H1 (cell line): ENCODE measurements at regions not wholly inside any gene's neighbourhood (a gene's known extent, or its start where the extent isn't known, plus 50 kb on each side); places are given as distances from the start of the nearest gene placed in this dataset.

Source experiments
- CTCF ChIA-PET: fragments of 300-600 bp; sonication (Branson Sonifier 250); formaldehyde crosslinking; loops from one replicate; lab custom pipeline; 2021; ENCODE audit not compliant: partially characterized antibody; lab: Charles Lee
- POLR2A ChIA-PET: fragments of 300-600 bp; sonication (Branson Sonifier 250); formaldehyde crosslinking; loops from one replicate; lab custom pipeline; 2021; ENCODE audit warnings: inconsistent platforms; ENCODE audit not compliant: partially characterized antibody; lab: Charles Lee
- DNase-seq, 2 experiments: peaks; one replicate each; pipeline versions ENCODE4 v3.0.0 to v3.0.0-alpha.2; 2010 to 2022; ENCODE audit warnings: low spot score in 2 of 2, low read depth in 1 of 2, mixed read lengths in 1 of 2
- FAIRE-seq: peaks from 2 replicates; lab custom pipeline; 2011; peaks lifted over from hg19 to GRCh38; lab: Jason Lieb, UNC
- H2AFZ ChIP-seq: 2 replicates; pipeline ENCODE4 v1.8.1; 2012; ENCODE audit warnings: low read length, inconsistent platforms
- H2AK5ac ChIP-seq: 2 replicates; pipeline ENCODE4 v1.6.1; 2013; ENCODE audit warnings: low read depth, low read length
- H2BK120ac ChIP-seq: replicated peaks from 2 replicates; pipeline ENCODE3; 2013; ENCODE audit warnings: low read depth, low read length, inconsistent platforms
- H2BK12ac ChIP-seq: 2 replicates; pipeline ENCODE4 v1.6.1; 2013; ENCODE audit warnings: low read depth, low read length
- H2BK15ac ChIP-seq: 2 replicates; pipeline ENCODE4 v1.6.1; 2013; ENCODE audit warnings: low read length
- H2BK20ac ChIP-seq: 2 replicates; pipeline ENCODE4 v1.6.1; 2013; ENCODE audit warnings: low read length
- H2BK5ac ChIP-seq: 2 replicates; pipeline ENCODE4 v1.6.1; 2013; ENCODE audit warnings: low read depth, low read length
- H3K14ac ChIP-seq: 2 replicates; pipeline ENCODE4 v1.6.1; 2013; ENCODE audit warnings: inconsistent platforms; ENCODE audit not compliant: insufficient read length
- H3K18ac ChIP-seq: 2 replicates; pipeline ENCODE4 v1.6.1; 2013; ENCODE audit warnings: low read length; ENCODE audit errors: extremely low read depth
- H3K23ac ChIP-seq: 2 replicates; pipeline ENCODE4 v1.6.1; 2013; ENCODE audit warnings: inconsistent platforms; ENCODE audit not compliant: insufficient read length
- H3K23me2 ChIP-seq: 2 replicates; pipeline ENCODE4 v1.6.1; 2013; ENCODE audit warnings: low read depth, low read length
- H3K27ac ChIP-seq: 2 replicates; pipeline ENCODE4 v1.6.1; 2011; ENCODE audit warnings: low read depth, low read length, inconsistent platforms
- H3K27me3 ChIP-seq, 4 experiments: replicated peaks in 1 of 4; 1 replicate in 1 of 4; 2 replicates in 3 of 4; pipeline versions ENCODE4 v1.6.1 to v1.8.1; 2011 to 2013; ENCODE audit warnings: low read length in 3 of 4, mild to moderate bottlenecking in 3 of 4, inconsistent platforms in 2 of 4, mixed read lengths in 2 of 4, moderate library complexity in 1 of 4; ENCODE audit not compliant: control insufficient read depth in 3 of 4, insufficient read depth in 3 of 4; ENCODE audit errors: extremely low read depth in 1 of 4
- H3K36me3 ChIP-seq, 4 experiments: 2 replicates each; pipeline versions ENCODE4 v1.6.1 to v1.8.1; 2011 to 2013; ENCODE audit warnings: mild to moderate bottlenecking in 4 of 4, low read length in 3 of 4, moderate library complexity in 2 of 4, control low read depth in 1 of 4, inconsistent platforms in 1 of 4; ENCODE audit not compliant: insufficient read depth in 4 of 4, control insufficient read depth in 2 of 4
- H3K4ac ChIP-seq: replicated peaks from 2 replicates; pipeline ENCODE3; 2013; ENCODE audit warnings: low read length, low read depth, mixed read lengths, inconsistent platforms; ENCODE audit not compliant: insufficient read length
- H3K4me1 ChIP-seq, 4 experiments: replicated peaks in 1 of 4; 1 replicate in 1 of 4; 2 replicates in 3 of 4; pipeline versions ENCODE4 v1.6.1 to v1.8.1; 2011 to 2013; ENCODE audit warnings: low read length in 3 of 4, inconsistent platforms in 2 of 4, mixed read lengths in 1 of 4; ENCODE audit not compliant: insufficient read depth in 4 of 4, control insufficient read depth in 3 of 4
- H3K4me2 ChIP-seq, 2 experiments: 2 replicates each; pipeline versions ENCODE4 v1.6.1 to v1.8.1; 2011 to 2013; ENCODE audit warnings: low read depth in 2 of 2, low read length in 2 of 2, control low read depth in 1 of 2, inconsistent platforms in 1 of 2, mild to moderate bottlenecking in 1 of 2; ENCODE audit not compliant: insufficient read depth in 1 of 2
- H3K4me3 ChIP-seq, 4 experiments: fragments of 200-600, 300-600 bp in 1 of 4; sonication (generic), shearing (Covaris generic), sonication (Bioruptor Twin) in 1 of 4; 2 replicates each; pipeline versions ENCODE4 v1.5.1 to v1.8.1; 2011 to 2016; ENCODE audit warnings: low read length in 4 of 4, low read depth in 3 of 4, control low read depth in 2 of 4, inconsistent platforms in 2 of 4, mild to moderate bottlenecking in 2 of 4, mixed read lengths in 1 of 4, moderate library complexity in 1 of 4; ENCODE audit not compliant: insufficient read depth in 2 of 4; ENCODE audit errors: extremely low read depth in 1 of 4
- H3K56ac ChIP-seq: replicated peaks from 2 replicates; pipeline ENCODE3; 2013; ENCODE audit warnings: low read depth, mild to moderate bottlenecking, mixed read lengths, low read length, inconsistent platforms; ENCODE audit not compliant: insufficient read length
- H3K79me1 ChIP-seq: 2 replicates; pipeline ENCODE4 v1.6.1; 2013; ENCODE audit warnings: low read depth, low read length, control low read depth
- H3K79me2 ChIP-seq, 2 experiments: 2 replicates each; pipeline versions ENCODE4 v1.6.1 to v1.8.1; 2012 to 2013; ENCODE audit warnings: low read length in 2 of 2, mild to moderate bottlenecking in 2 of 2, inconsistent platforms in 1 of 2; ENCODE audit not compliant: insufficient read depth in 2 of 2, control insufficient read depth in 1 of 2
- H3K9ac ChIP-seq, 4 experiments: replicated peaks in 1 of 4; 1 replicate in 1 of 4; 2 replicates in 3 of 4; pipeline versions ENCODE4 v1.6.1 to v1.8.1; 2011 to 2013; ENCODE audit warnings: low read depth in 3 of 4, low read length in 3 of 4, control low read depth in 2 of 4, mild to moderate bottlenecking in 2 of 4, moderate library complexity in 2 of 4, inconsistent platforms in 1 of 4; ENCODE audit errors: extremely low read depth in 1 of 4
- H3K9me3 ChIP-seq, 2 experiments: 2 replicates each; pipeline versions ENCODE4 v1.6.1 to v1.8.1; 2012 to 2013; ENCODE audit warnings: mild to moderate bottlenecking in 2 of 2, moderate library complexity in 2 of 2, control low read depth in 1 of 2, inconsistent platforms in 1 of 2, low read depth in 1 of 2, low read length in 1 of 2, mixed read lengths in 1 of 2; ENCODE audit not compliant: insufficient read depth in 2 of 2
- H4K20me1 ChIP-seq, 2 experiments: replicated peaks in 1 of 2; 2 replicates each; pipeline versions ENCODE3 to v1.8.1; 2011 to 2013; ENCODE audit warnings: inconsistent platforms in 2 of 2, low read length in 2 of 2, mild to moderate bottlenecking in 1 of 2; ENCODE audit not compliant: insufficient read depth in 2 of 2, control insufficient read depth in 1 of 2
- H4K5ac ChIP-seq: 2 replicates; pipeline ENCODE4 v1.6.1; 2013; ENCODE audit warnings: low read length, low read depth, mixed read lengths, inconsistent platforms; ENCODE audit not compliant: insufficient read length
- H4K8ac ChIP-seq: 2 replicates; pipeline ENCODE4 v1.8.0; 2013; ENCODE audit warnings: mild to moderate bottlenecking, moderate library complexity, low read length, inconsistent platforms; ENCODE audit not compliant: insufficient read depth; ENCODE audit errors: extremely low read depth
- H4K91ac ChIP-seq: replicated peaks from 2 replicates; pipeline ENCODE3; 2013; ENCODE audit warnings: low read length, mixed read lengths, inconsistent platforms; ENCODE audit not compliant: insufficient read length
- BACH1 ChIP-seq: IDR thresholded peaks from 2 replicates; pipeline ENCODE4 v1.6.1; 2012; ENCODE audit warnings: low read length, improper control_type of control experiment
- BCL11A ChIP-seq, 2 experiments: IDR thresholded peaks; one replicate each; pipeline ENCODE4 v1.6.1; 2011; ENCODE audit warnings: low read depth in 2 of 2, low read length in 2 of 2, mild to moderate bottlenecking in 2 of 2
- CBX8 ChIP-seq: fragments of 300-800, 300-1000 bp; sonication (generic); IDR thresholded peaks from 2 replicates; pipeline ENCODE4 v1.7.1; 2016; ENCODE audit warnings: low read depth, low read length, borderline replicate concordance
- E2F6 ChIP-seq: IDR thresholded peaks from 2 replicates; pipeline ENCODE4 v1.6.1; 2012; ENCODE audit warnings: inconsistent platforms
- EGR1 ChIP-seq: IDR thresholded peaks from 2 replicates; pipeline ENCODE4 v1.6.1; 2011; ENCODE audit warnings: low read depth, low read length, borderline replicate concordance
- EZH2 ChIP-seq: fragments of 200-600 bp; sonication (generic); IDR thresholded peaks from 2 replicates; pipeline ENCODE4 v1.7.1; 2012; ENCODE audit warnings: low read depth, mild to moderate bottlenecking, moderate library complexity, low read length, inconsistent platforms; ENCODE audit not compliant: severe bottlenecking
- MAFK ChIP-seq: IDR thresholded peaks from 2 replicates; pipeline ENCODE4 v1.6.1; 2012; ENCODE audit warnings: low read depth, mild to moderate bottlenecking, improper control_type of control experiment, low read length
- POLR2AphosphoS5 ChIP-seq: IDR thresholded peaks from 2 replicates; pipeline ENCODE4 v1.6.1; 2011; ENCODE audit warnings: low read depth, low read length
- SIN3A ChIP-seq, 2 experiments: IDR thresholded peaks in 1 of 2; conservative IDR thresholded peaks in 1 of 2; 2 replicates each; pipeline ENCODE4 v1.6.1; 2011 to 2012; ENCODE audit warnings: low read length in 2 of 2, improper control_type of control experiment in 1 of 2, low read depth in 1 of 2, mild to moderate bottlenecking in 1 of 2
- SIRT6 ChIP-seq: IDR thresholded peaks from one replicate; pipeline ENCODE4 v1.7.1; 2012; ENCODE audit warnings: low read length, inconsistent platforms
- SP2 ChIP-seq: IDR thresholded peaks from 2 replicates; pipeline ENCODE4 v1.6.1; 2012; ENCODE audit warnings: mild to moderate bottlenecking, low read length, inconsistent platforms
- SRF ChIP-seq: IDR thresholded peaks from 2 replicates; pipeline ENCODE4 v1.6.1; 2011; ENCODE audit warnings: mild to moderate bottlenecking, low read depth, low read length, moderate library complexity
- TEAD4 ChIP-seq: IDR thresholded peaks from 2 replicates; pipeline ENCODE4 v1.6.1; 2012; ENCODE audit warnings: low read depth, low read length, inconsistent platforms, mixed read lengths
- WGBS, 2 experiments: shearing (Covaris generic) in 1 of 2; methylation state at CpG; one replicate each; pipeline versions ENCODE4 v1.1.6 to v1.1.7; 2013 to 2015; ENCODE audit warnings: low lambda C conversion rate in 2 of 2, mixed read lengths in 2 of 2, inconsistent platforms in 1 of 2, low coverage in 1 of 2, missing lambda C conversion rate in 1 of 2; ENCODE audit not compliant: insufficient replicate concordance in 2 of 2, insufficient coverage in 1 of 2, insufficient read length in 1 of 2; ENCODE audit errors: extremely low coverage in 1 of 2, missing lambda C conversion rate in 1 of 2; 5-methylcytosine and 5-hydroxymethylcytosine counted together

DNA sequence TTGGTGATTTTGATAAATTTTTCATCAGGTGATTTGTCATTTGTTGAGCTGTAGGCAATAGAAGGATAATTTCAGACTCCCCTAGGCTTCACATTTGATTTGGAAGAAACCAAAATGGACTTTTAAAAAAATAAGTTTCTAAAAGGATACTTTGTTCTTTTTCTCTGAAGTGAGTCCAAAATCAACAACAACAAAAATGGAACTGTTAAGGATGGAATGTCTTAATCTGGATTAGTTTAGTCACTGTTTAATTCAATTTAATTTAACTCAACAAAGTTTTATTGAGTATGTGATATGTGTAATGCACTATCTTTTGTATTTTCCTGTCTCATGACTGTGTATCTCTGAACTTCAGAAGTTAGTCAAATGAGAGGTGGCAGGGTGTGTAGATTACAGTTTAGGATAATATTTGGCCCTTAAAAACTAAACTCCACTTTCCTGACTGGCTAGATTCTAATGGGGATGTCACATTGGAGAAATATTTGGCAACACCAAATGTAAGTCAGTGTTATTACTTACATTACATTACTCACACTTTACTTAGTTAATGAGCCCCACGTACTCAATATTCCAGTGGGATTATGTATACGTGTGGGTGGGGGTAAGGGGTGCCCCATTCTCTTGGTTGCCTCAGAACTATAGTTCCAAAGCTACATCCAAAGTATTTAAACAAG lies 209.7 kb downstream of the BCAT1 start:
- POLR2A ChIA-PET: no interaction called here
- H3K4me2 ChIP-seq: no peak overlapping the region
- TF ChIP-seq SRF (no peak), SIRT6 (no peak), CBX8 (no peak), SIN3A (conservative IDR thresholded peaks at IDR 0.05 in 1 of 2, IDR thresholded peaks at IDR 0.05 in 1 of 2; ENCODE audit: low read depth in 1 of 2, low read length in 2 of 2) (no peak), POLR2AphosphoS5 (no peak), BACH1 (no peak), EZH2 (no peak), MAFK (no peak), SP2 (no peak), TEAD4 (no peak), BCL11A (IDR thresholded peaks at IDR 0.05; ENCODE audit: low read depth in 2 of 2, low read length in 2 of 2) (no peak), E2F6 (no peak), EGR1 (no peak)

More for the DNA sequence above, 209.7 kb downstream of the BCAT1 start:
- Histone ChIP-seq H3K23ac (no peak overlapping the region), H3K27me3 (no peaks in the 10 kb centered on the region), H2BK20ac (no peak overlapping the region), H3K4ac (no peak overlapping the region), H3K27ac (no peak overlapping the region), H4K5ac (no peak overlapping the region), H3K4me3 (no peak overlapping the region), H2BK5ac (no peak overlapping the region), H3K18ac (no peak overlapping the region), H3K79me1 (no peaks in the 10 kb centered on the region), H2AFZ (no peak overlapping the region), H3K36me3 (no peaks in the 10 kb centered on the region), H2BK120ac (no peak overlapping the region), H4K20me1 (no peaks in the 10 kb centered on the region), H4K91ac (no peak overlapping the region), H3K9me3 (no peaks in the 10 kb centered on the region), H3K4me1 (peaks cover 0 to 3% (median 1%) of the 10 kb centered on the region in 4 experiments; a peak in 2 of 7 replicates), H3K9ac (no peak overlapping the region), H3K79me2 (no peaks in the 10 kb centered on the region), H3K23me2 (no peaks in the 10 kb centered on the region; the same call in 1 of the 2 replicates), H3K14ac (no peak overlapping the region), H2BK15ac (no peak overlapping the region), H2AK5ac (no peak overlapping the region), H2BK12ac (no peak overlapping the region), H3K56ac (no peak overlapping the region), H4K8ac (no peak overlapping the region)
- no peak for FAIRE-seq
- 90% methylated on average over 2 of the region's 2 CpGs; no CpG with 5 or more reads in 1 of the 2 experiments for WGBS, 2 experiments
- CTCF ChIA-PET: no interaction called here
- DNase-seq: no peak
